Natural killer cell treated with Interleukin-12 subunit alpha and Interleukin-12 subunit beta and Interleukin-15 and Interleukin-18, amount 100 ng/mL, for 72 hours (primary cell): ENCODE measurements at regions not wholly inside any gene's neighbourhood (a gene's known extent, or its start where the extent isn't known, plus 50 kb on each side); places are given as distances from the start of the nearest gene placed in this dataset.

Experiments used
- ATAC-seq, 2 donors: fragments of 150-1000 bp; cut with Tn5 transposase in 1 of 2; sonication (Bioruptor Pico), chemical (Tn5 transposase) in 1 of 2; 2 replicates each; pipeline ENCODE4 v1.10.0; 2021
- DNase-seq: peaks from one replicate; pipeline ENCODE4 v3.0.0; 2022; ENCODE audit warnings: low spot score
- H3K27ac Mint-ChIP-seq, 2 donors: 1 replicate in 1 of 2; 2 replicates in 1 of 2; pipeline ENCODE4 v1.8.0; 2022; ENCODE audit warnings: mixed read lengths in 2 of 2, mild to moderate bottlenecking in 1 of 2, moderate library complexity in 1 of 2
- H3K27me3 Mint-ChIP-seq, 2 donors: 1 replicate in 1 of 2; 2 replicates in 1 of 2; pipeline ENCODE4 v1.8.0; 2022; ENCODE audit warnings: mixed read lengths in 2 of 2
- H3K36me3 Mint-ChIP-seq: one replicate; pipeline ENCODE4 v1.8.0; 2022; ENCODE audit warnings: mixed read lengths
- H3K4me1 Mint-ChIP-seq, 2 donors: 1 replicate in 1 of 2; 2 replicates in 1 of 2; pipeline ENCODE4 v1.8.0; 2022; ENCODE audit warnings: low read depth in 2 of 2, mixed read lengths in 2 of 2, mild to moderate bottlenecking in 1 of 2
- H3K4me3 Mint-ChIP-seq: one replicate; pipeline ENCODE4 v1.8.0; 2022; ENCODE audit warnings: mixed read lengths
- H3K9me3 Mint-ChIP-seq: 2 replicates; pipeline ENCODE4 v1.8.0; 2022; ENCODE audit warnings: mixed read lengths

DNA sequence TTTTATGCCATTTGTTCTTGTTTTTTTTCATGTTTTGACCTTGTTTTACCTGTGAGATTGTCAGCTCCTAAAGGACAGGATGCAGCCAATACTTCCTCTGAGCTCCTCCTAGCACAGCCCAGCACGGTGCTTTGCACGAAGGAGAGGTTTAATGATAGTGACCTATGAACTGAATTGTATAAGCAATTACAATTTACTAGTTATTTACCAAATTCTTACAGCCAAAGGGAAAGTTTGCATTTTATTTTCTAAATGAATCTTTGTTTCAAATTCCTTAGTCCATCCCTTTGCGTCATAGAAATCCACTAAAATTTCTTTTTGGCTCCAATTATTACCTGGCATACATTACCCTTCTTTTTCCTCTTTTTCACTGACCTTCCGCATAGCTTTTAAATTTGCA is 326.1 kb downstream of the TDRD15 start:
- Mint-ChIP-seq H3K27ac (no peak overlapping the region), H3K4me3 (no peak overlapping the region), H3K4me1 (no peaks in the 10 kb centered on the region), H3K9me3 (peaks cover 19% of the 10 kb centered on the region), H3K36me3 (no peaks in the 10 kb centered on the region), H3K27me3 (no peaks in the 10 kb centered on the region)
- ATAC-seq (no peak), DNase-seq (no peak)

GRCh38 chr2:21451403-21451802 is 327.6 kb downstream of the TDRD15 start:
- H3K4me1 Mint-ChIP-seq = no peaks in the 10 kb centered on the region
- H3K9me3 Mint-ChIP-seq = peaks cover 16% of the 10 kb centered on the region
- no peaks in the 10 kb centered on the region for H3K36me3 Mint-ChIP-seq
- ATAC-seq (no peak), DNase-seq (no peak)
- no peak overlapping the region for H3K4me3 Mint-ChIP-seq
- H3K27ac Mint-ChIP-seq = no peak overlapping the region
- no peaks in the 10 kb centered on the region for H3K27me3 Mint-ChIP-seq

DNA sequence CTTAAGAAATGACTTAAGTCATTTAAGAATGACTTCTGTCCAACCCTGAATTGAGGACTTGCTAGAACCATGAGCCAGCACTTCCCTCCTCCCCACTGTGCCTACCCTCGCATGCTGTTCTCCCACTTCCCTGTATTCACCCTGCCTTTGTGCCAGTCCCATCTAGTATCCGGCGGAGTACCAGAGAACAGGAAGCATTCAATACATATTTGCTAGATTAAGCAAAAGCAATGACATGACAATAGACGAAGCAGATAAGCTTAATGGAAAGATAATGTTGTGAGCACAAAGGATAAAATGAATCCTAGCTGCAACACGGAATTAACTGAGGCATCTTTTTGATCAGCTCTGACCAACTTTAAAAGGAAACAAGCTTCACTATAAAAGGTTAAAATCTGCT is 328.5 kb downstream of the TDRD15 start:
- no peak overlapping the region for H3K4me3 Mint-ChIP-seq
- H3K4me1 Mint-ChIP-seq = no peaks in the 10 kb centered on the region
- peaks cover 16% of the 10 kb centered on the region for H3K9me3 Mint-ChIP-seq
- ATAC-seq (no peak), DNase-seq (no peak)
- H3K27ac Mint-ChIP-seq = no peak overlapping the region
- no peaks in the 10 kb centered on the region for H3K36me3 Mint-ChIP-seq
- H3K27me3 Mint-ChIP-seq = no peaks in the 10 kb centered on the region

GRCh38 chr2:21452678-21453077 is 328.9 kb downstream of the TDRD15 start:
- Mint-ChIP-seq H3K36me3 (no peaks in the 10 kb centered on the region), H3K4me3 (no peak overlapping the region), H3K27ac (no peak overlapping the region), H3K9me3 (peaks cover 16% of the 10 kb centered on the region), H3K4me1 (no peaks in the 10 kb centered on the region), H3K27me3 (no peaks in the 10 kb centered on the region)
- ATAC-seq = no peak
- DNase-seq = no peak

- H3K27me3 Mint-ChIP-seq = no peaks in the 10 kb centered on the region
- H3K27ac Mint-ChIP-seq = no peak overlapping the region
- H3K4me3 Mint-ChIP-seq = no peak overlapping the region
- no peaks in the 10 kb centered on the region for H3K4me1 Mint-ChIP-seq
- H3K36me3 Mint-ChIP-seq = no peaks in the 10 kb centered on the region
- H3K9me3 Mint-ChIP-seq = peaks cover 16% of the 10 kb centered on the region
- no peak for ATAC-seq
- no peak for DNase-seq
Observed at GRCh38 chr2:21453723-21454450, 330.1 kb downstream of the TDRD15 start.

DNA sequence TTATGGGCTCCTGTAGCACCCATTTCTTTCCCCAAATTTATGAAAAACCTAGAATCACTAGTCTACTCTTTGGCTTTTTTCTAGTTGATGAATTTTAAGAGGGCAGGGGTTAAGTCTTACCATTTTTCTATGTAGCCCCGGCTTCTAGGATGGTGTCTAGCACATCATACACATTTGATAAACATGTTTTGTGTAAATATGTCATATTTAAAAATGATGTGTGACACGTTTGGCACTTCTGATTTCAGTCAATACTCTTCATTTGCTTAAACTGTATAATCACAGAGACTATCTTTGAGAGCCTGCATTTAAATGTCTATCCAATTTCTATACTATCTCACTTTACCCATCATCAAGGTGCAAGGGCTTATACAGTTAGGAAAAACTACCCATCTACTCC is 331.1 kb downstream of the TDRD15 start:
- Mint-ChIP-seq H3K36me3 (peaks cover 6% of the 10 kb centered on the region), H3K9me3 (peaks cover 16% of the 10 kb centered on the region), H3K27me3 (no peaks in the 10 kb centered on the region), H3K27ac (no peak overlapping the region), H3K4me3 (no peak overlapping the region), H3K4me1 (no peaks in the 10 kb centered on the region)
- no peak for ATAC-seq
- no peak for DNase-seq

- Mint-ChIP-seq H3K27me3 (no peaks in the 10 kb centered on the region), H3K9me3 (peaks cover 6% of the 10 kb centered on the region), H3K4me1 (no peaks in the 10 kb centered on the region)
Observed at GRCh38 chr2:21461754-21462240, 338.0 kb downstream of the TDRD15 start.

DNA sequence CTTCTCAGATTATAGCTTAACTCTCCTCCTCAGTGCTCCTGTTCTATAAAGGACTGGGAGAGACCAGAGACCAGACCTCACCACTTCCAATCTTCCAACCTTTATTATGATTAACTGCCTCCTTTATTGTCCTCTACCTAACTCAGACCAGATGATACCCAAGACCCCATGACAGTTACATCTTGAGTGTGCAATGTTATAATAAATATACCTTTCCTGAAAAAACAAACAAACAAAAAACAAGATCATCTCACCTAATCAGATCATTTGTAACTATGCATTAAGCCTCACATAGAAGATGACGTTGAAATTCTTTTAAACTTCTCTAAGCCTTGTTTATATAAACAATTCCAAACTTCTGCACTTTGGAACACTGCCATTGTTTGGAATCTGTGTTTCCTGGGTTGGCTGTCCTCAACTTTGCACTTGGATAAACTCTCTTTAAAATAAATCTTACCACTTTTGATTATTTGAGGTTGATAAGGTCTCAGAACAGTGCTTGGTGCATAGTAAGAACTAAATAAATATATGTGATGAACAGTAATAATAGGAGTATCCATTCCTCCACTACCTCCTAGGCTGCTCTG is 342.7 kb downstream of the TDRD15 start:
- no peaks in the 10 kb centered on the region for H3K27me3 Mint-ChIP-seq
- peaks cover 20% of the 10 kb centered on the region for H3K9me3 Mint-ChIP-seq
- H3K27ac Mint-ChIP-seq = no peak overlapping the region
- DNase-seq (no peak), ATAC-seq (no peak)
- no peak overlapping the region for H3K4me3 Mint-ChIP-seq
- H3K36me3 Mint-ChIP-seq = no peaks in the 10 kb centered on the region
- no peaks in the 10 kb centered on the region for H3K4me1 Mint-ChIP-seq

More at GRCh38 chr2:21461754-21462240, 338.0 kb downstream of the TDRD15 start:
- H3K36me3 Mint-ChIP-seq = peaks cover 6% of the 10 kb centered on the region
- H3K4me3 Mint-ChIP-seq = no peak overlapping the region
- no peak for DNase-seq
- no peak overlapping the region for H3K27ac Mint-ChIP-seq
- no peak for ATAC-seq

DNA sequence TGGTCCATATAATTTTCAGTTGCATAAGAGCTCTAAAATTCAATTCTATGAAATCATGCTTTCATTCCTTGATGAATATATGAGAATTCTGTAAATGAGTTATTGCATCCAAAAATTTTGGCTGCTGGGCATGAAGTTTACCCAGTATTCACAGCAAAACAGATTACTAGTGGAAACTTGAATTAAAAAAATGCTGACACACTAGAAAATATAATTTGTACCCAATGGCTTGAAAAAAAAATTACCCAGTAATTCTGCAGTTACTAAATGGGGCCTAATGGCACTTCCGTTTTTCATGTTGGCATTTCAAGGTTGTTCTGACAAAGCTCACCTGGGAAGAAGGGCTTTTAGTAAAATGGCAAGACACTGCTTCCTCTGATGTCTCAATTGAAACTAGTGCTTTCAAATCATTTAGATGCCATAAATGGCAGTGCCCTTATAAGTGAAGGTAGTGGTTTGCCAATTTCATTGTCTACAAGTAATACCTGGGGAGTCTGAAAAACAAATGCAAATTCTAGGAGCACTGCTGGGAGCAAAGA is 343.6 kb downstream of the TDRD15 start:
- Mint-ChIP-seq H3K36me3 (no peaks in the 10 kb centered on the region), H3K9me3 (peaks cover 20% of the 10 kb centered on the region), H3K4me1 (no peaks in the 10 kb centered on the region), H3K27ac (no peak overlapping the region), H3K27me3 (no peaks in the 10 kb centered on the region), H3K4me3 (no peak overlapping the region)
- DNase-seq (no peak), ATAC-seq (no peak)

DNA sequence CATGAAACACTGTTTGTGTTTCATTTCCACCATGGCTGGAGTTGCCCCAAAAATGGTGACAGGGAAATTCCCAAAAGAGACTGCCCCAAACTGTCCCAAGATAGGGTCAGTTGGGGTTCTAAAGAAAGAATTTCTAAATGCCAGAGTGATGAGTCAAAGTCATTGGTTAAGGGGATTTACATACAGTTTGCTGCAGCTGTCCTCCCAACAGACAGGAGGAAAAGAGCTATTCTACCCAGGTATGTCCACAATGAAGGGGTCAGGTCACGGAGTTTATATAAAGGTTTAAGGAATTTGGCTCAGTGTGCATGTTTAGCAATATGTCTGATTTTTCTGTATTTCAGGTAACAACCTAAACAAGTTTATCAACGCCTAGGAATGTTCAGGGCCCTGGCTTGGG is 344.1 kb downstream of the TDRD15 start:
- H3K36me3 Mint-ChIP-seq = no peaks in the 10 kb centered on the region
- no peak overlapping the region for H3K4me3 Mint-ChIP-seq
- no peak for DNase-seq
- no peak for ATAC-seq
- peaks cover 20% of the 10 kb centered on the region for H3K9me3 Mint-ChIP-seq
- H3K4me1 Mint-ChIP-seq = no peaks in the 10 kb centered on the region
- H3K27ac Mint-ChIP-seq = no peak overlapping the region
- H3K27me3 Mint-ChIP-seq = no peaks in the 10 kb centered on the region

- no peaks in the 10 kb centered on the region for H3K36me3 Mint-ChIP-seq
- peaks cover 20% of the 10 kb centered on the region for H3K9me3 Mint-ChIP-seq
- no peaks in the 10 kb centered on the region for H3K4me1 Mint-ChIP-seq
- H3K27ac Mint-ChIP-seq = no peak overlapping the region
- no peak for ATAC-seq
- no peak overlapping the region for H3K4me3 Mint-ChIP-seq
- DNase-seq = no peak
- no peaks in the 10 kb centered on the region for H3K27me3 Mint-ChIP-seq
Observed at GRCh38 chr2:21468624-21469023, 344.9 kb downstream of the TDRD15 start.

DNA sequence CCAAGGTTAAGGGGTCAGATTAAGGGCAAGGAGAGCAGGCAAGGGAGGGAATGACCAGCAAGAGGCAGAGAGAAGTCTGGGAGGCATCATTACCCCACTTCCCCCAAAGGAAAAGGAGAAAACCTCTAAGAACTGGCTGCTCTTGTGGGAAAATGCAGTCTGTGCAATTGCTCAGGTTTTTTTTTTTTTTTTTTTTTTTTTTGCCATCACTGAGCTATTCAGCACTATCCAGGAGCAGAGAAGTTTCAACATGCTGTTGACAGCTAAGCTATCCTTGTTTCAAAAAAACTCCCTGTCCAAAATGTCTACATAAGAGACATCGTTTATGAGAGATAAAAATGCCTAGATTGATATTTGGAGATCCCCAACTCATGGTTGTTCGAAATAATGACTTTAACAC is 345.4 kb downstream of the TDRD15 start:
- no peak overlapping the region for H3K27ac Mint-ChIP-seq
- H3K4me1 Mint-ChIP-seq = no peaks in the 10 kb centered on the region
- no peak overlapping the region for H3K4me3 Mint-ChIP-seq
- no peaks in the 10 kb centered on the region for H3K27me3 Mint-ChIP-seq
- ATAC-seq = no peak
- DNase-seq = no peak
- no peaks in the 10 kb centered on the region for H3K36me3 Mint-ChIP-seq
- H3K9me3 Mint-ChIP-seq = peaks cover 20% of the 10 kb centered on the region

- no peaks in the 10 kb centered on the region for H3K27me3 Mint-ChIP-seq
- H3K36me3 Mint-ChIP-seq = no peaks in the 10 kb centered on the region
- ATAC-seq (no peak), DNase-seq (no peak)
- no peak overlapping the region for H3K27ac Mint-ChIP-seq
- peaks cover 17% of the 10 kb centered on the region for H3K9me3 Mint-ChIP-seq
- H3K4me3 Mint-ChIP-seq = no peak overlapping the region
- no peaks in the 10 kb centered on the region for H3K4me1 Mint-ChIP-seq
Observed at GRCh38 chr2:21469564-21469963, 345.8 kb downstream of the TDRD15 start.

GRCh38 chr2:21480162-21480561 is 356.4 kb downstream of the TDRD15 start:
- DNase-seq (no peak), ATAC-seq (no peak)
- H3K4me1 Mint-ChIP-seq = no peaks in the 10 kb centered on the region
- no peak overlapping the region for H3K4me3 Mint-ChIP-seq
- H3K9me3 Mint-ChIP-seq = peaks cover 18% of the 10 kb centered on the region
- H3K27me3 Mint-ChIP-seq = no peaks in the 10 kb centered on the region
- H3K36me3 Mint-ChIP-seq = peaks cover 4% of the 10 kb centered on the region
- H3K27ac Mint-ChIP-seq = no peak overlapping the region
